CMK (cell line): ENCODE measurements at regions not wholly inside any gene's neighbourhood (a gene's known extent, or its start where the extent isn't known, plus 50 kb on each side); places are given as distances from the start of the nearest gene placed in this dataset.

ENCODE experiments used
- DNase-seq: peaks from one replicate; pipeline ENCODE4 v3.0.0-alpha.2; 2010; ENCODE audit warnings: low read depth

- no peak for DNase-seq
Measured at GRCh38 chrX:26375346-26375745, 159.4 kb downstream of the MAGEB5 start.

- no peak for DNase-seq
Measured at GRCh38 chrX:26373829-26374228, 157.9 kb downstream of the MAGEB5 start.

DNA sequence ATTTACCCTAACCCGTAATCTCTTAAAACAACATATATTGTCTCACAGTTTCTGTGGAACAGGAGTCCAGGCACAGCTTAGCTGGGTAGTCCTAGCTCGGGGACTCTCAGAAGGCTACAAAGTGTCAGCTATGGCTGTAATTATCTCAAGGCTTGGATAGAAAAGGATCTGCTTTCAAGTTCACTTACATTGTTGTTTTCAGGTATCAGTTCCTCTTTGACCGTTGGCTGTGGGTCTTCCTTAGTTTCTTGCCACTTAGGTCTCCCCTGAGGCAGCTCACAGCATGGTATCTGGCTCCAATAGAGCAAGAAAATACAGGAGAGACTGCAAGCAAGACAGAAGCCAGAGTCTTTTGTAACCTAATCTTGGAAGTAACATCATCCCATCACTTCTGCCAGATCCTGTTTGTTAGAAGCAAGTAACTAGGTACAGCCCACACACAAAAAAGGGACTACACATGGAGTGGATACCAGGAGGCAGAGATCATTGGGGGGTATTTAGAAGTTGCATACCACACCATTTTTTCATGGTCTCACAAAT, 137.0 kb downstream of the MAGEB5 start:
- no peak for DNase-seq

DNA sequence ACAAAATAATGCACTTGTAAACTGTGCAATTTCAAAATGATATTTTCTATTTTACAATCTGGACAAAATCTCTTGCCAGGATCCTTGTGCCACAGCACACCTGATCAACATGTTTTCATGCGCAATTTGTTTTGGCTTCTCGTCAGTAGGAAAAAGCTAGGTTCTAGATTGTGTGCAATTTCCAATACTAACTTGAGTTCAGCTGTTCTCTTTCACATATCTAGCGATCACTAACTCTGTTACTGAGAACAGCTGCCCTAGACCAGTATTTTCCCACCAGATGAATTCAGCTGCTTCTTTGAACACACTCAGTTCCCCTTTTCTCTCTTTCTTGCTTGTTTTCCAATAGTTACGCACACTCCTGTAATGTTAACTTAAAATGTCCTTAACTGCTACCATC, 131.2 kb downstream of the MAGEB5 start:
- DNase-seq, result no peak

- no peak for DNase-seq
Measured at GRCh38 chrX:26334232-26334631, 118.3 kb downstream of the MAGEB5 start.

DNA sequence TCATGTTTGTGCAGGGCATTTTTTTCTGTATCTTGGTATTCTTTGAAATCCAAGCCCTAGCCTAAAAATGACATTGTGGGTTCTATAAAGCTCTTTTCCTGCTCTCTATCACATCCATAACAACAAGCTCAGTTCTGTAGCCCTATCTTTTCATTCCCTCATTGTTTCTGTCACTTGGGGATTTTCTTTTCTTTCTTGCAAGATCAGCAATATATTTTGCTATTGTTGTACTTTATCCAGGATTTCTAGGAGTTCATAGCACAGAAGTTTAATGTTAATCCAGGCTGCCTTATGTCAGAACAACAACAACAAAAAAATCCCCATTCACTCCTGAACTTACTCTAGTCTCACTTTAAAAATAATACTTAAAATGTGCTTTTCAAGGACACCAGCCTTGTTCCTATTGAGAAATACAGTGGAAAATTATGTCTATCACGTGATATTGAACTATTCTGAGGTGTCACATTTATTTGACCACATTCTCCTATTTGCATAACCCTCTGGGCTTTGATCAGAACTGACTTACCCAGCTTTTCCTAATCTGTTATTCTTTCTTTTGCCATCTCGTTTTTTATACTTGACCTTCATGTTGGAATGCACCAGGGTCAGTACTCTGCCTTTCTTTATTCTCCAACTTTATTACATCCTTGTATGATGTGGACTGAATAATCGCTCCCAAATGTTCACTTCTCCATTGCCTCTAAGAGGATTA, 112.8 kb downstream of the MAGEB5 start:
- no peak for DNase-seq

DNA sequence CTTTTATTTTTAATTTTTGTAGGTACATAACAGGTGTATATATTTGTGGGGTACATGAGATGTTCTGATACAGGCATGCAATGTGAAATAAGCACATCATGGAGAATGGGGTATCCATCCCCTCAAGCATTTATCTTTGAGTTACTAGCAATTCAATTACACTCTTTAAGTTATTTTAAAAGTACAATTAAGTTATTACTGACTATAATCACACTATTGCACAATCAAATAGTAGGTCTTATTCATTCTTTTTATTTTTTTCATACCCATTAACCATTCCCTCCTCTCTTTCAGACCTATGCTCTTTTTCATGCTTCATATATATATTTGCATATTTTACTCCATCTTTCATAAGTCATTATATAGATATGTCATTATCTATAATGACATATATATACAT, 93.3 kb downstream of the MAGEB5 start:
- DNase-seq, result no peak

GRCh38 chrX:26295425-26295824, 79.5 kb downstream of the MAGEB5 start:
- no peak for DNase-seq

GRCh38 chrX:26286836-26287235, 70.9 kb downstream of the MAGEB5 start:
- no peak for DNase-seq
